ENCODE measurements at regions not wholly inside any gene's neighbourhood (a gene's known extent, or its start where the extent isn't known, plus 50 kb on each side); places are given as distances from the start of the nearest gene placed in this dataset.

GRCh38 chr1:83016354-83016849 lies 982.5 kb downstream of the TTLL7 start:
- DNase-seq: no peak

GRCh38 chr1:83015163-83015562 lies 983.8 kb downstream of the TTLL7 start:
- DNase-seq: no peak

GRCh38 chr1:83012950-83013349 lies 986.0 kb downstream of the TTLL7 start:
- DNase-seq: no peak

GRCh38 chr1:83011265-83011664 lies 987.7 kb downstream of the TTLL7 start:
- DNase-seq: no peak

- no peak for DNase-seq
Measured at GRCh38 chr1:83006271-83006670, 992.7 kb downstream of the TTLL7 start.

- DNase-seq: no peak
Measured at GRCh38 chr1:83000286-83000685, 998.6 kb downstream of the TTLL7 start.

GRCh38 chr1:82995951-82996350 lies 1003.0 kb downstream of the TTLL7 start:
- no peak for DNase-seq

- DNase-seq: no peak
Measured at GRCh38 chr1:82994616-82995263, 1004.2 kb downstream of the TTLL7 start.

GRCh38 chr1:82991569-82991968 lies 1007.4 kb downstream of the TTLL7 start:
- DNase-seq: no peak

- no peak for DNase-seq
Measured at GRCh38 chr1:82979593-82980236, 1019.2 kb downstream of the TTLL7 start.

GRCh38 chr1:82978461-82979324 lies 1020.2 kb downstream of the TTLL7 start:
- no peak for DNase-seq

- no peak for DNase-seq
Measured at GRCh38 chr1:82972841-82973553, 1025.9 kb downstream of the TTLL7 start.

GRCh38 chr1:82969340-82969739 lies 1029.6 kb downstream of the TTLL7 start:
- no peak for DNase-seq

- no peak for DNase-seq
Measured at GRCh38 chr1:82962658-82963057, 1036.3 kb downstream of the TTLL7 start.

- no peak for DNase-seq
Measured at GRCh38 chr1:82950606-82951200, 1048.2 kb downstream of the TTLL7 start.

GRCh38 chr1:82948386-82948785 lies 1050.5 kb downstream of the TTLL7 start:
- no peak for DNase-seq

GRCh38 chr1:82947278-82947677 lies 1051.7 kb downstream of the TTLL7 start:
- no peak for DNase-seq

GRCh38 chr1:82946096-82946605 lies 1052.8 kb downstream of the TTLL7 start:
- DNase-seq: no peak

GRCh38 chr1:82944822-82945221 lies 1054.1 kb downstream of the TTLL7 start:
- DNase-seq: no peak

- no peak for DNase-seq
Measured at GRCh38 chr1:82934074-82934473, 1064.9 kb downstream of the TTLL7 start.

GRCh38 chr1:82932727-82933126 lies 1066.2 kb downstream of the TTLL7 start:
- DNase-seq: no peak

GRCh38 chr1:82932207-82932606 lies 1066.7 kb downstream of the TTLL7 start:
- DNase-seq: no peak
